Activated CD8-positive, alpha-beta memory T cell treated with anti-CD3 and anti-CD28 coated beads, Interleukin-2, amount 50 U/mL, for 4 hours (primary cell): ENCODE measurements at regions not wholly inside any gene's neighbourhood (a gene's known extent, or its start where the extent isn't known, plus 50 kb on each side); places are given as distances from the start of the nearest gene placed in this dataset.

Experiments
- DNase-seq: peaks from one replicate; pipeline ENCODE4 v3.0.0-alpha.2; 2020

DNA sequence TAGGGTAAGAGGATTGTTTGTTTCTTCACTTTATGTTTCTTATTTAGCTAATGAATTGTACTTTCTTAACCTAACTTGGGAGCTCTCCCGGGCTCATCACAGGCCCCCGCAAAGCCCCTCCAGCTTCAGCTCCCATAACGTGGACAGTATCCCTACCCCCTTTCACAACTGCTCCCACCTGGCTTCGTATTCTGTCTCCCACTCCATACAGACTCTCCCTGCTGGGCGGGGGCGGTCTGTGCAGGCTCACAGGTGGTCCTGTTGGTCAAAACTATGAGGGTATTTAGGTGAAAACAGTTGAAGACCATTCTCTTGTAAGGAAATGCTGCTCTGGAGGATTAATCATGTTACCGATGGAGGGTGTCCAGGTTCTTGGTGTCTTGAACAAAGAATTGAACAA, 805.3 kb downstream of the SEMA5A start:
- no peak for DNase-seq

DNA sequence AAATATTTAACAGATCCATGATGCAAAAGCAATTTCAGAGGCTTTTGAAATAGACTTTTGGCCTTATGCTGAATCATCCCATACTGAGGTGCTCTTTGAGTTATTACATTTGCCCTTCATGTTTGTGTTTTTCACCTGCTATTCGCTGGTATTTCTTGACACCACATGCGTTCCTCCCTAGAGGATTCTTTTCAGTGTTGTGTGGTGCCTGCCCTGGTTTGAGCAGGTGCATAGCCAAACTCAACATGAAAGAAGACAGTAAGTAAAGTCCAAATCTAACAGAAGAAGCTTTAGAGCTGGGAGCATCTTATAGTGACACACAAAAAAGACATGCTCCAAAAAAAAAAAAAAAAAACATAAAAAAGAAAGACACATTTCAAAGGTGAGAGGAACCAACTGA, 796.3 kb downstream of the SEMA5A start:
- no peak for DNase-seq

DNA sequence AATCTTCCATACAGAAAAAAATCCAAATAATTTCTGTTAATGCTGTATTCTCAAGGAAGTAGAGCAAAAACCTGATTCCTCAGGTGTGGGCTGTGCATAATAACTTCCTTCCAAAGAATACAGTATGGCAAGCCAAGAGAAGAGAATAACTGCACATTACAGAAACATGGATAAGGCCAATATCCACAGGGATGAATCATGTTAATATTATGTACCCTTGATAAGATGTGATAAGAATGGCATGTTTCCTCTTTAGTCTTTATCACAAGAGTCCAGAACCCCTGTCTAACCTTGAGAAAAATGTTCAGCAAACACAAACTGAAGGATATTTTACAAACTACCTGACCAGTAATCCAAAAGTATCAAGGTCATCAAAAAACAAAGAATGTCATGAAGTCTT, 795.8 kb downstream of the SEMA5A start:
- no peak for DNase-seq

DNA sequence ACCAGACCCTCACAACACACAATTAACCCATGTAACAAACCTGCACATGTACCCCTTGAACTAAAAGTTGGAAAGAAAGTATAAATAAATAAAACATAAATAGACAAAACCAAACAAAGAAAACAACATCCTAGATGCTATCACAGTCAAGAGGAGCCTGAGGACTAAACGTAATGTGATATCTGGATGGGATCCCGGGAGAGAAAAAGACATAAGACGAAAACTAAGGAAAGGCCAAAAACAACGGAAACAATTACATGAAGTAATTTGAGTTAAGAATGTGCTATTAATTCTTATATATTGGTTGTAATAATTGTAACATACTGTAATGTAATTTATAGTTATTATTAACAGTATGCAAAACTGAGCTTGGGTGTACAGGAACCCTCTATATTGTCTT, 793.9 kb downstream of the SEMA5A start:
- no peak for DNase-seq

DNA sequence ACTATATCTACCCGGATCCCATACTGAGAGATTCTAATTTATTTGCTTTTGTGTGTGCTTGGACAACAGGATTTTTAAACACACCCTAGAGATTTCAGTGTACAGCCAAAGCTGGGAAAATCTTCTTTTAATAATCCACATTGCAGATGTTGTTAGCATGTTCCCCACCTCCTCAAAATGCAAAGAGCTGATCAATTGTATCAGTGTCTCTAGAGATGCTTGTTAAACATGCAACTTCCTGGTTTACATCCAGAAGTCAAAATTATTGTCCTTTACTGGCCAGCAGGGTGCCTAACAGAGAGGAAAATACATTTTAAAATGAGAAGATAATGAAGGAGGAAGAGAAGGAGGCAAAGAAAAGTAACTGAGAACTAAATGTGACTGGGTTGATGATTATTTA, 793.3 kb downstream of the SEMA5A start:
- DNase-seq: no peak

DNA sequence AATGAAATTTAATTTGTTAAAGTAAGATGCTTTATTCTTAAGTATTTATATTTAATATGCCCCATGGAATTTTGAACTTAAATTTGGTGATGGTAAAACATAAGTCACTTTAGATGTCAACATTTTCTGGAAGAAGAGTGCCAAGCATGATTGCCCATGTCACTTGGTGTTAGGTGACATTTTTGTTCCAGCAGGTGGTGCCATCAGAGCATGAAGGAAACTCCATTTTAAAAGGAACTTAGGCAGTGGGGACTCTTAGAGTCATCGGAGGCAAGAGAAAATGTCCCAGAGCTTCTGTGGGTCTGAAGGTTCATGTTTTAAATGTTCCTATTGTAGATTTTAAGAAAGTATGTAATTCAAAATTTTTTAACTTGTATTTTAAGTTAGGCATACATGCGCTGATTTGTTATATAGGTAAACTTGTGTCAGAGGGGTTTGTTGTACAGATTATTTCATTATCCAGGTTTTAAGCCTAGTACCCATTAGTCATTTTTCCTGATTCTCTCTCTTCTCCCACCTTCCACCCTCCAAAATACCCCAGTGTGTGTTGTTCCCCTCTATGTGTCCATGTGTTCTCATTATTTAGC, 789.3 kb downstream of the SEMA5A start:
- no peak for DNase-seq

DNA sequence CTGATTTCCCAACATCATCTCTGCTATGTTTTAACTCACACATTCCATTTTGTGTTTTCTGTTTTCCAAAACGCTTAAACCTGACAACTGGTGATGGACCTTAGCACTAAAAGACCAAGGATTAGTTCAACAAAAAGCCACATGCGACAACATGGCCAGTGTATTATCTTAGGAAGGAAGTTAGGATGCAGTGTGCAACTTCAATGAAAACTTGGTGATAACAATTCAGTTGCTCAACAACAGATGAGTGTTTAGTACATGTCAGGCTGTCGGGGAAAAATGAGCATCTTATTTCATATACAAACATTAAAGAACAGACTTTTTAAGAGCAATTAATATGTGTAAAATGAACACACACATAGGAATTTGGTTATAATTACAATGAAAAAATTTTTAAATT, 780.0 kb downstream of the SEMA5A start:
- no peak for DNase-seq

DNA sequence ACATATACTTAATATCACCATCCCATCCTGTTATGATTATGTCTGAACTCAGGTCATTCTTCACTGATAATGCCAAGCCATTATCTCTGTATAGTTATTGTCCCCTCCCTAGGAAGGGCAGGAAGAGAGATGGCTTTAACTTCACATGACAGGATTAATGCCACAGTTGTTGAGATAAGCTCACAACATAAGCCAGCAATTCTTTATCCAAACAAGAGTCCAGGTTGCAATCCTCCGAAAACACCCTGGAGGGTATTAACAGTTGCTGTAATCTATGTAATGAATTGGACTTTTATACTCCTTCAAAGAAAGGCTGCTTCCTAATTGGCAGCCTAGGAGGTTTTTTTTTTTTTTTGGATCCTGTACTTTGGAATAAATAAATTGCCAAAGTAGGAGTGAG, 779.4 kb downstream of the SEMA5A start:
- DNase-seq: no peak

DNA sequence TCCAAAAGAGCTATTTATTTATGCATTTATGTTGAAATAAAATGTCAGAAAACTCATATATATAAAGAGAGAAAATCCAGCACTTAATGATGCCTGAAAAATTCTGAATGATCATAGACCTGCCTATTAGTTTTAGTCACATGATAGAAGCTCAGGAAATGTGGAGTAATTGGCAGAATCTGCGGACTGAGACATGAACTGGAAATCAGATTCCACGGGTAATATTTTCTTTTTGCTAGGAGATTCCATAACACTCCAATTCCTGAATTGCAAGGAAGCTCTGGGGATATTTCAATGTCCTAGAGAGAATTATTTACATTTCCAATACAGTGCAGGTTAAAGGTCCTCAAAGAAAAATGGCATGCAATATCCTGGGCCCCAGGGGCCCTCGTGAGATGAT, 778.8 kb downstream of the SEMA5A start:
- DNase-seq: no peak

DNA sequence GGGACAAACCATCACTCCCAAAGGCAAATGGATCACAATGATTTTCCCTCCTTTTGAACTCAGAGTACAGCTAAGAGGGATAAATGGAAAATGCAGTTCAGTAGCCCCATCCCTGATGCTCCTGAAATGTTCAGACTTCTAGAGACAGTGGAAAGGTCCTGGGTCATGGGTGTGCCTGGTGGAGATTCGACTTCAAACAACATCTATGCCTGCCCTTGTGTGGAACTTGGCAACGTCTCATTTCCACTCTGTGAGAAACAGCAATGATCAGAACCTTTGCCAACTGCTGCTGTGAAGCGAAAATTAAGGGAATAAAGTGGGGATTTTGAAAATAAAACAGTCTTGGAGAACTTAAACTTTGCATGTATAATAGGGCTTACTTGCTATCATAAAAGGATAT, 778.1 kb downstream of the SEMA5A start:
- DNase-seq: no peak

DNA sequence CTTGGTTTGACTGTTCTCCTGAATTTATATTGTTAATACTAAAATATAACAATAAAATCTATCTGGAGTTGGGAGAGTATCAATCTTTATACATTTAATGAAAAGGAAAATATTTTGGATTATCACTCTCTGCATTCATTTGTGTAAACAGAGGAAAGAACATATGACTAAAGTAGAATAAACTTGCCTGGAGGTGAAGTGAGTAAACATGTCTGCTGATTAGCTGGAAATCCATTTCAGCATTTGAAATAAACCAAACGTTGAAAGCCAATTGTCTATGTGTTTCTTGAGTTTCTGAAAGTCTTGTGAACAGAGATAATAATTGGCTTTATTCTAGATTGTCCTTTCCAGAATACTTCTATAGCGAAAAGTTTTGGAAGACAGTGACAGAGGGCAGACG, 776.2 kb downstream of the SEMA5A start:
- no peak for DNase-seq

DNA sequence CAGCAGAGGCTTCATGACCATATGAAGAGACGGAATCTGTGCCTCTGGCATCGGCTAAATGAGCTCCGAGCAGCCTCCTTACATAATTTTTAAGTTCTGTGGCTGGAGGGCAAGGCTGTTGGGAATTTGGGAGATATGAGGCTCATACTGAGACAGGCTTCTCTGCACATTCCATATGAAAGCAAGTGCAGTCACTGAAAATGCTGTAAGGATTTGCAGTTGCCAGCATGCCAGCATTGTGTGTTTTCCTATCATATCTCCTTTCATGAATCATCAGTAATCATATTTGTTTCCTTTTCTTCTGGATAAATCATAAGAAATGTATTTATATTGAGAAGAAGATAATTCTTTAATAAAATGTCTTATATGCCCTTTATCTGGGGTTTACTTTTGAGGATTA, 775.4 kb downstream of the SEMA5A start:
- no peak for DNase-seq

DNA sequence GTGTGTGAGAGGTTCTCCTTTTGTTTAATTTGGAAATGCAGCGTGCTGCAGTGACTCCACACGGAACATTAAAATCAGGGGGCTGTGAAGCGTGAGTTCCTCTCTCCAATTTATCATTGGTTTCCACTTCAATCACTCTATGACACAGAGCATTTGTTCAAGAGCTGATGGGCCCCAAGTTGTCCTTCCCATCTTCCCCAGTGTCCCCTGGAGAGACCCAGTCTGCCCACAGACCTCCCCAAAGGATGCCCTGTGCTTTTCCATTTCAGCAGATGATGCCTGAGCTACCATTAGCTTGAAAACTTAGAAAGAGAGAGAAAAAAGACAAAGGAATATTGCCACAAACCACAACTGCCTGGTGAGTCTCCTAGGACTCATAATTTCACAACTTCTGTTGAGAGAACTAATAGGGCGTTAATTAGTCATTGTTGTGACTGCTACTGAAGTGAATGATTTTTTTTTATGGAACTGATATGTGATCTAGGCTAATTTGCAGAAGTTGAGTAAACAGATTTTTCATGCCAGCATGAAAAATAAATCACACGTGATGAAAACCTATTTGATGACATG, 772.7 kb downstream of the SEMA5A start:
- DNase-seq: no peak

DNA sequence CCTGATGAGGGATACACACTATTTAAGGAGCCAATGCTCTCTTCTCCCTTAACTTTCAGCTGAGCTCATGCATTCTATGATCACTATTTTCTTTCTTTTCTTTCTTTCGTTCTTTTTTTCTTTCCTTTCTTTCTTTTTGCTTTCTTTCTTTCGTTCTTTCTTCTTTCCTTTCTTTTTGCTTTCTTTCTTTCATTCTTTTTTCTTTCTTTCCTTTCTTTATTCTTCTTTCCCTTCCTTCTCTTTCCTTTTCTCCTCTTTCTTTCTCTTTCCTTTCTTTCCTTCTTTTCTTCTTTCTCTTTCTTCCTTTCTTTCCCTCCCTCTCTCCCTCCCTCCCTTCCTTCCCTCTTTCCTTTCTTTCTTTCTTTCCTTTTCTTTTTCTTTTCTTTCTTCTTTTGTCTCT, 761.2 kb downstream of the SEMA5A start:
- DNase-seq: no peak

DNA sequence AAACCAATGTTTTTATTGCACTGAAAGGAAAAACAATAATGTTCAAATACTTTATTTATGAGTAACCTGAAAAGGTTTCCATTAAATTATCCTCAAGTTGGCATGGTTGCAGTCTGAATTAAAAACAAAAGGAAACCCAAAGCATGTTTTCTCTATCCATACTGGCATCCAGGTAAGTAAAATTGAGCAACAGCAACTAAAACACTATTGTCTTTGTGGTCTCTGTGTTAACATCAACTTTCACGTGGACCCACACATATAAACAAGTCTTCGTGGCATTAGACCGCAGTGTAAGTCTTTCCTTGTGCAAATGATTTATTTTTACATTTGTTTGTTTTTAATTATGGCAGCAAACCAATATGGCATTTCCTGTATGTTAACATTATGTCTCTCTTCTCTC, 757.6 kb downstream of the SEMA5A start:
- no peak for DNase-seq

DNA sequence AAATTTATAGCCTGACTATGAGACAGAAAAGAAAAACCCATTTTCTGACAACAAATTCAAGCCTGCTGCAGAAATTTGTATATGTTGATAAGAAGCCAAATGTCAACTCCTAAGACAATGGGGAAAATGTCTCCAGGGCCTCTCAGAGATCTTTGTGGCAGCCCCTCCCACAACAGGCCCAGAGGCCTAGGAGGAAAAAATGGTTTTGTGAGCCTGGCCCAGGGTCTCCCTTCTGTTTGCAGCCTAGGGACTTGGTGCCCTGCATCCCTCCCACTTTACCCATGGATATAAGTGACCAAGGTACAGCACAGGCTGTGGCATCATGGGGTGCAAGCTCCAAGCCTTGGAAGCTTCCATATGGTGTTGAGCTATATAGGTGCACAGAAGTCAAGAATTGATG, 740.2 kb downstream of the SEMA5A start:
- DNase-seq: no peak

DNA sequence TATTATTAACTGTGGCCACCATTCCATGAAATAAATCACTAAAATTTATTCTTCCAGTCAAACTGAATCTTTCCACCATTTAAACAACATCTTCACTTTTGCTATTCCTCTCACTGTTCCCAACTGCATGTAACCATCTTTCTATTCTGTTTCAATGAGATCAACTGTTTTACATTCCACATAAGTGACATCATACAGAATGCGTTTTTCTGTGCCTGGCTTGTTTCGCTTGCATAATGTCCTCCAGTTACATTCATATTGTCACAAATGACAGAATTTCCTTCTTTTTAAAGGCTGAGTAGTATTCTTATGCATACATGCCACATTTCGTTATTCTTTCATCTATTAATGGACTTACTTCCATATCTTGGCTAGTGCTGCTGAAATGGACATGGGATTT, 738.2 kb downstream of the SEMA5A start:
- DNase-seq: no peak

DNA sequence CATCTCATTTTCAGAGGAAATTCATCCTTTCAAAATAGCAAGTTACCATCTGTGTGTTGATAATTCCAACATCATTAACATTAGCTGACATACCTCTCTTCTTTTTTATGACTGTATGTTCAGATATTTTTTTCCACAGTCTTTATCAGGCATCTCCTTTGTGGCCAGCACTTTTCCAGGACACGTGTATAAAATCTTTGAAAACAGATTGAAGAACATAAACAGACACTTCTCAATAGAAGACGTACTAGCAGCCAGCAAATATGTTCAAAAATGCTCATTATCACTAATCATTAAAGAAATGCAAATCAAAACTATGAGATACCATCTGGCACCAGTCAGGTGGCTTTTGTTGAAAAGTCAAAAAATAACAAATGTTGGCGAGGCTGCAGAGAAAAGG, 734.3 kb downstream of the SEMA5A start:
- no peak for DNase-seq

DNA sequence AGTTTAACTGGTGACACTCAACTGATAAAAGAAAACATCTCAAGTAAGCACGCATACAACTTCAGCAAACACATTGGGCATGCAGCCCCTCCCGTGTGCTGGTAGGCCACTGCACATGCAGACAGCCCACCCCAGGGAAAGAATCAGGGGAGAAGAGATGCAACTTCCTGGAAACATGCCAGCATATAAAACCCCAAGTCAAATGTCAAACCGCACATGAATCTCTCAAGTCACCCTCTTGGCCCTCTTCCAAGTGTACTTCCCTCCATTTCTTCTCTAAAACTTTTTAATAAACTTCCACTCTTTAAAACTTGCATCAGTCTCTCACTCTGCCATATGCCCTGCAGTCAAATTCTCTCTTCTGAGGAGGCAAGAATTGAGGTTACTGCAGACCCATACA, 732.7 kb downstream of the SEMA5A start:
- DNase-seq: no peak

DNA sequence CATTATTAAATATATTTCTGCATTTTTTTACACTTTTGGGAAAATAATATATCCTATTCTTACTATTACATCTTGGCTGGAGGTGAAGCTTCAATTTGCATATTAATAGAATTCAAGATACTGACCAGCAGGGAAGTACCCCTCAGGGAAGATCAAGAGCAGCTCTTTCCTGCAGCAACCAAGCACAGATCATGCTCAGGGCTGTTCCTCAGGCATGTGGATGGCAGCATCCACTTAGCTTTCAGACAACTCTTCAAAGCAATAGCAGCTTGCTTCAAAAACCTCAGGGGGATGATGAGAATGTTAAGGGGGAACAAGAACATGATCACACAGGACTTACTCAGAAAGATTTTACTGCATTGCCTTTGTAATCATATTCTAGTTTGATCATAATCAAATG, 731.8 kb downstream of the SEMA5A start:
- DNase-seq: no peak

DNA sequence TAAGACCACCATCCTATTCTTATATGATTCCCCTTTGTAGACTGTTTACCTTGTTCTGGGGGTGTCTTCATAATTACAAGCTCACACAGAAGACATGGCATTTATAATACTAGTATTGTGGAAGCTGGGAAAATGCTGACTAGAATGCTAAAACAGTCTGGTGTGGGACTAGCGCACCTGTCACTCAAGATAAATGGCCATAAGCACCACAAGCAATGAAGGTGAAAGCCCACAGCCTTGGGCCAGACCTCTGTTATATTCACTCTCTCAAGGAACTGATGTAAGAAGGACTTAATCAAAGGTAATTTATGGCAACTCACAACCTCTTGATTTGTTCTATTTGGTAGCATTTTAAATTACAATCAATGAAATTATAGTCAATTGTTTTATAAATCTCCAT, 721.5 kb downstream of the SEMA5A start:
- no peak for DNase-seq

DNA sequence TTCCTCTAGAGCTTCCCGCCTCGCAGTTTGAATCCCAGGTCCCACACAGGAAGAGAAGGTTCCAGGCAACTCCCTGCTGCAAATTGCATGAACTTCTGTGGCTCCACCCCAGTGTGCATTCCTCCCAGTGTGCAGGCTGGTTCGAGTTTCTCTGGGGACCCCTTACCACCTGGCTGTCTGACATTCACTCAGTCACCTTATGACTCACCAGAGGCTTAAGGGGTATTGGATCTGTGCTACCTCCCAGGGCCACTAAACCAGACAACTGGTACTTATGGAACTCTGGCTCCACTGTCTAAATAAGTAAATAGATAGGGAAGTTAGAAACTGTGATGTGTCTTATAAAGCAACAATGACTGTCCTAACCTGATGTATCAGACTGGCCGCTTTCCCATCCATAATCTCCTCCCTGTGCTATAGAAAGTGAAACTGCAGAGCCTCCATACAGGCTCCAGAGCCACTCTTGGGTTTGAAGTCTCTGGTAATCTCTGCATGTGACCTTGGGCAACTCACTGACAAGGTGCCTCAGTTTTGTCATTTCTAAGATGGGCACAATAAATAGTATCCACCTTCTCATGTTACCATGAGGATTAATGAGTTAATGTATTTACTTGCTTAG, 720.6 kb downstream of the SEMA5A start:
- DNase-seq: no peak

DNA sequence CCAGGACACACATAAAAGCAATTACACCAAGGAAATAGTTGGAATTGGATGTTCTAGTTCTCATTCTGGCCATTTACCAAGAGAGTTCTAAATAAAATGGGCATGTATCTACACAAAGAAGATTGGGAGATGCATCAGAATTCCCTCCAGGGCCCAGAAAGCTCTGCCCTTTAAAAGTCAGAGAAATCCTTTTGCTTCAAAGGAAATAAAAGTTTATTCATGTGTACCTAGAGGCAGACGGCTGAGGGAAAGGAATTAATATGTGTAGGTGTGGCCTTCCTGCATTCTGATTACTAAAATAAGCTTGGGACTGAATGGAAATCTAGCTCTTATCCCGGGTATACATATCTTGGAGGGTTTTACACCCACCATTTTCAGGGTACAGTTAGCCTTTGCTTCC, 719.4 kb downstream of the SEMA5A start:
- no peak for DNase-seq

DNA sequence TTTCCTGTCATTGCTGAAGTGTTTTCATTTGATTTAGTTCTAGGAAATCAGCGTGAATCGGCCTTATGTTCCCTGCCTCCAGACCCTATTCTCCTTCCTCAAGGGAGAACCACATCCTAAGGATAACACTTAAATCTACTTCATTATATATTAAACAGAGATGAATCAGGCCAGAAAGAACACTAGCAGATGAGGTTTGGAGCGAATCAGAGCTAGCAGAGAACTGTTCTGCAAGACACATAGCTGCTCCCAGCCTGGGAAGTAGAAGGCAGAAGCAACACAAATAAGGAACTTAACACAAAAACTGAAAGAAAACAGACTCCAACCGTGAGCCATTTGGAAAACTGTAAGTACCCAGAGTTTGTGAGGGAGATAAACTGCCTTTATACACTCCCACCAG, 718.2 kb downstream of the SEMA5A start:
- DNase-seq: no peak
